GM21528 (cell line): ENCODE measurements at regions not wholly inside any gene's neighbourhood (a gene's known extent, or its start where the extent isn't known, plus 50 kb on each side); places are given as distances from the start of the nearest gene placed in this dataset.

ENCODE experiments used
- ATAC-seq: cut with Tn5 transposase; IDR thresholded peaks from one replicate; pipeline ENCODE4 v1.9.1; 2021; ENCODE audit warnings: mild to moderate bottlenecking, moderate library complexity; ENCODE audit not compliant: unreplicated experiment, low FRiP score

DNA sequence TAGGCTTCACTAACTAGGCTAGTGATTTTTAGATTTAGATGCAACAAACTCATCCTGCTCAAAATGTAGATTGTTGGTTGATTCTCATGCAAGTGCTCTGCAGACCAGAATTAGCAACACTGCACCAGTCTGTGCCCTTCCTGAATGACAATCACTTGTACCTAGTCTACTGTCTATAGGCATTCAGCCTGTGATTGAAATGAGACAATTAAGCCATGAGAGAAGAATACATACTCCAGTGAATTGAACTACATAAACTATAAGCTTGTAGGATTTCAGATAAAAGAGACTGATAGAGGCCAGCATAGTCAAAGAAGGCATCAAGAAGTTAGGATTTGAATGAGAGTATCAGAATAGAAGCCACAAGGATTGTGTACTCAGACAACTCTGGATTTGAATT lies 138.3 kb upstream of the NRXN1 start:
- no peak for ATAC-seq

DNA sequence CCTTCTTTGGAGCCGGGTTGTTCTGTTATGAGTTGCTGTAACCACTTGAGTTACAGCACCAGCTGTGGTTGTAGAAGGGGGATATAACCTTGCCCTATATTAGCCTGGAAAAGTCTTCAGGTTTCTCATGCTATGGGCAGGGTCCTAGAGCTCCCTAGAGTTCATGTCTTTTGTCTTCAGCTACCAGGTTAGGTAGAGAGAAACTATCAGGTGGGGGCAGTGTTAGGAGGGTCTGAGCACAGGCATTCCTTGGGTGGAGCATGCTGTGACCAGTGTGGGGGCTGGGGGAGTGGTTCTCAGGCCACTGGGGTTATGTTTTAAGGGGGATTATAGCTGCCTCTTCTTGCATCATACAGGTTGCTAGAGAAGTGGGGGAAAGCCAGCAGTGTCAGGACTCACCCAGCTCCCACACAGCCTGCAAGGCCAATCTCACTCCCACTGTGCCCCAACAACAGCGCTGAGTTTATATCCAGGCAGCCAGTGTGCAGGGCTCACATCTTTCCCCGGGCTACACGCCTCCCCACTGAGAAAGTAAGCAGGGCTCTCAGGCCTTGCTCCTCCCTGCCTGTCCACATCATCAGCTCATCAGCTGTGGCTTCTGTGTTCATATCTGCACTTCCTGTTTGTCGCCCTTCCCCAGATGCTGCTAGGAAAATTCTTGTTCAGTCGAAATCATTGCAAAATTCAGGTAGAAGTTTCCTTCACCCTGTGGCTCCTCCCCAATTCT lies 133.8 kb upstream of the NRXN1 start:
- no peak for ATAC-seq

- no peak for ATAC-seq
Measured at GRCh38 chr2:51158251-51158650, 126.3 kb upstream of the NRXN1 start.

DNA sequence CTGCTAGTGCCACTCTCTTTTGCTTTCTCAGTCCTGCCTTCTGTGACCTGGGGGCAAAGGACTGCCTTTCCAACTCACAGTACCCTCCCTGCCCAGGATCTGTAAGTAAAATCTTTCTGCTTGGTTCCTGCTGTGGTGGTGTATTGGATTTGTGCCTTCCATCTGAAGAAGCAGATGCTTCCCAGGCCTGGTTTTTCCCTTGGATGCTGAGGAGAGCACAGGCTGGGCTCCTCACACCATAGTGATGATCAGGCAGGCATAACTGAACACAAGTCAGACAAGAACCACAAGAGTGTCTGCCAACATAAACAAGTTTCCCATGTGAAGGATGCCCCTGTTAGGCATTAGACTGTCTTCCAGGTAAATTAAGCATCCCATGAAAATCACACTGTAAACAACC lies 121.3 kb upstream of the NRXN1 start:
- ATAC-seq = no peak

- no peak for ATAC-seq
Measured at GRCh38 chr2:51151490-51152140, 119.7 kb upstream of the NRXN1 start.

GRCh38 chr2:51149725-51150124 lies 117.8 kb upstream of the NRXN1 start:
- no peak for ATAC-seq

GRCh38 chr2:51145761-51146160 lies 113.8 kb upstream of the NRXN1 start:
- no peak for ATAC-seq

DNA sequence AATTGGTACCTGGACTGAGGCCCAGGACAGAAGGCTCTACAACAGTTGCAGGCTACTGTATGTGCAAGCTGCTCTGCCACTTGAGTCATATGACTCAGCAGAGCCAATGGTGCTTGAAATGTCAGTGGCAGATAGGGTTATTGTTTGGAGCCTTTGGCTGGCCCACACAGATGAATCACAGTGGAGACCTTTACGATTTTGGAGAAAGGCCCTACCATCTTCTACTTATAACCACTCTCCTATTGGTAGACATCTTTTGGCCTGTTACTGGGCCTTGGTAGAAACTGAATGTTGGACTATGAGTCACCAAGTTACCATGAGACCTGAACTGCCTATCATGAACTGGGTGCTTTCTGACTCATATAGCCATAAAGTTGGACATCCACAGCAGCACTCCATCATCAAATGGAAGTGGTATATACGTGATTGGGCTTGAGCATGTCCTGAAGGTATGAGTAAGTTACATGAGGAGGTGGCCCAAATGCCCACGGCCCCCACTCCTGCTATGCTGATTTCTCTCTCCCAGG lies 88.9 kb upstream of the NRXN1 start:
- no peak for ATAC-seq

- ATAC-seq = no peak
Measured at GRCh38 chr2:51111532-51111931, 79.6 kb upstream of the NRXN1 start.

GRCh38 chr2:51108794-51109193 lies 76.9 kb upstream of the NRXN1 start:
- no peak for ATAC-seq

DNA sequence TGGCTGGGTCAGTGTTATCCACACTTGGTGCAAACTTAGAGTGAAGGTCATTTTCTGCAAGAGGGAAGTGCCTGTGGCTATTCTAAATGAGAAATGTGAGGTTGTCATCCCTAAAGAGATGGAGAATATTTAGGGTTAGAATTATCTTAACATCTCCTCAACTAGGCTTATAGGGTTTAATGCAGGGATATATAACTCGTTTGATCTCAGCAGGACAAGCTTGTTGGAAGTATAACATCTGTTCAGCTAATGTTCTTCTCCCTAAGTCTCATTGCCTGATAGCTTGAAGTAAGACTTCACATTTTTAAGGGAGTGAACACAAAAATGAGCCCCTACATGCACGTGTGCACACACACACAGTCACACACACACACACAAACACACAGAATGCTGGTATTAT lies 75.9 kb upstream of the NRXN1 start:
- no peak for ATAC-seq

DNA sequence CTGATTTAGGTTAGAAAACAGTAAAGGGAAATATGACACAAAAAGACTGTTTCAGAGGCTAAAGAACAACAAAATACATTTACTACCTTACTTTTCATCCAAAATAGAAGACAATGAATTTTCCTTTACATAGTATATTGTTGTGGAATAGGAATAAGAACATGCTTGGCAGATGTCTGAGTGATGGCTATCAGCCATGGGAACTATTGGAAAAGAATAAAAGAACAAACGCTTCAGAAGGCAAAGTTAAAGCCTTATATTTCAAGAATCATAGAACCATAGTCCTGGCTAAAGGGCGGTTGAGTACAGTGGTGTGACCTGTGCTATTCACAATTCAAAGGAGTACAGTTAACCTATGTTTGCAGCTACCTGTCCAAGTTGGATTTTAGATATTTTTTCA lies 73.9 kb upstream of the NRXN1 start:
- ATAC-seq = no peak

- ATAC-seq = no peak
Measured at GRCh38 chr2:51103205-51103604, 71.3 kb upstream of the NRXN1 start.

DNA sequence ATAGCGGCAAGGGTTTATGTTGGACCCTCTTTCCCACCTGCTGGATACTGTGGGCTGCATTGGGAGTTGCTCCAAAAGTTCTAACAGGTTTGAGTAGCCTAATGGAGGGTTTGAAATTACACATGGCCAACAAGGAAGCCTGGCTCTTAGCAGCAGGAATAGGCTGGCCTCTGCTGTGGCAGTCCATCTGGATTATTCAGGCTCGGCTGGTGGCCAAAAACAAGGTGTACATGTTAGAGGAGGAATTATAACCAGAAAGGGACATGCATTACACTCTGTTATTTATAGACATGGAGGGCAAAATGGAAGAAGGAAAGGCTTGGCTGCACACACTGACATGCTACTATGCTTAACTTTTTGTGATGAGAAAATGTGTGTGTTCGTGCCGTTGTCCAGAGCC lies 61.1 kb upstream of the NRXN1 start:
- no peak for ATAC-seq

GRCh38 chr2:51085420-51086068 lies 53.6 kb upstream of the NRXN1 start:
- ATAC-seq = no peak

GRCh38 chr2:51084750-51085149 lies 52.8 kb upstream of the NRXN1 start:
- no peak for ATAC-seq
